SK-N-SH (cell line): ENCODE measurements at regions not wholly inside any gene's neighbourhood (a gene's known extent, or its start where the extent isn't known, plus 50 kb on each side); places are given as distances from the start of the nearest gene placed in this dataset.

Source experiments
- CTCF ChIA-PET: fragments of 300-600, 350-600 bp; formaldehyde crosslinking; extraction: SDS; loops from one replicate; lab custom pipeline; 2021; lab: Yijun Ruan, JAX
- POLR2A ChIA-PET: fragments of 350-600 bp; sonication (Branson Sonifier 250); formaldehyde crosslinking; extraction: SDS; loops from one replicate; lab custom pipeline; 2020; ENCODE audit warnings: antibody characterized with exemption, inconsistent platforms; lab: Yijun Ruan, JAX
- DNase-seq: peaks from one replicate; pipeline ENCODE4 v3.0.0; 2012
- H2AFZ ChIP-seq: fragments of 200-600 bp; sonication (generic); 2 replicates; pipeline ENCODE4 v1.8.1; 2016; ENCODE audit warnings: antibody characterized with exemption, mild to moderate bottlenecking, low read depth
- H3F3A ChIP-seq: fragments of 200-600 bp; sonication (generic); replicated peaks from 2 replicates; pipeline ENCODE3; 2016; ENCODE audit warnings: antibody characterized with exemption, mild to moderate bottlenecking; ENCODE audit not compliant: insufficient read depth
- H3K27ac ChIP-seq, 2 experiments: fragments of 200-500 bp in 1 of 2; fragments of 200-600 bp in 1 of 2; sonication (Bioruptor generic) in 1 of 2; sonication (generic), shearing (Covaris generic) in 1 of 2; 2 replicates each; pipeline versions ENCODE4 v1.5.1 to v1.6.1; 2014 to 2016; ENCODE audit warnings: low read depth in 2 of 2, inconsistent platforms in 1 of 2, low read length in 1 of 2, mild to moderate bottlenecking in 1 of 2, mixed read lengths in 1 of 2
- H3K27me3 ChIP-seq: fragments of 200-600 bp; sonication (generic), shearing (Covaris generic); 2 replicates; pipeline ENCODE4 v1.6.1; 2016; ENCODE audit warnings: mixed run types; ENCODE audit not compliant: insufficient read depth
- H3K36me3 ChIP-seq, 2 experiments: fragments of 200-500 bp in 1 of 2; fragments of 200-600 bp in 1 of 2; sonication (Bioruptor generic) in 1 of 2; sonication (generic) in 1 of 2; replicated peaks in 1 of 2; 2 replicates each; pipeline versions ENCODE3 to v1.5.1; 2014 to 2016; ENCODE audit warnings: low read length in 1 of 2, mild to moderate bottlenecking in 1 of 2; ENCODE audit not compliant: insufficient read depth in 2 of 2, control insufficient read depth in 1 of 2
- H3K4me1 ChIP-seq, 2 experiments: fragments of 200-500 bp in 1 of 2; fragments of 200-600 bp in 1 of 2; sonication (Bioruptor generic) in 1 of 2; sonication (generic), shearing (Covaris generic) in 1 of 2; 2 replicates each; pipeline versions ENCODE4 v1.5.1 to v1.6.1; 2014 to 2016; ENCODE audit warnings: low read depth in 1 of 2, low read length in 1 of 2, mixed run types in 1 of 2; ENCODE audit not compliant: insufficient read depth in 2 of 2, control insufficient read depth in 1 of 2
- H3K4me2 ChIP-seq: fragments of 200-600 bp; sonication (generic), shearing (Covaris generic); 2 replicates; pipeline ENCODE4 v1.6.1; 2017; ENCODE audit warnings: mixed run types
- H3K4me3 ChIP-seq, 2 experiments: fragments of 200-500 bp in 1 of 2; fragments of 200-600 bp in 1 of 2; sonication (Bioruptor generic) in 1 of 2; sonication (generic), shearing (Covaris generic) in 1 of 2; 2 replicates each; pipeline versions ENCODE4 v1.5.1 to v1.8.1; 2014 to 2016; ENCODE audit warnings: low read depth in 2 of 2, inconsistent platforms in 1 of 2, low read length in 1 of 2, mild to moderate bottlenecking in 1 of 2, mixed read lengths in 1 of 2, moderate library complexity in 1 of 2
- H3K79me2 ChIP-seq: fragments of 200-600 bp; sonication (generic); 2 replicates; pipeline ENCODE4 v1.8.1; 2017; ENCODE audit warnings: mild to moderate bottlenecking; ENCODE audit not compliant: insufficient read depth
- H3K9ac ChIP-seq: fragments of 200-600 bp; sonication (generic); 2 replicates; pipeline ENCODE4 v1.6.1; 2017; ENCODE audit warnings: mixed run types
- H3K9me2 ChIP-seq: fragments of 200-600 bp; sonication (generic); 2 replicates; pipeline ENCODE4 v1.6.1; 2017; ENCODE audit warnings: mixed run types
- H3K9me3 ChIP-seq: fragments of 200-600 bp; sonication (generic); 2 replicates; pipeline ENCODE4 v1.6.1; 2017; ENCODE audit warnings: mixed run types, mild to moderate bottlenecking, moderate library complexity
- H4K20me1 ChIP-seq: fragments of 200-600 bp; sonication (generic); 2 replicates; pipeline ENCODE4 v1.6.1; 2017; ENCODE audit warnings: mild to moderate bottlenecking, mixed run types; ENCODE audit not compliant: insufficient read depth
- ELF1 ChIP-seq: IDR thresholded peaks from 2 replicates; pipeline ENCODE4 v1.4.0; 2012
- FOXJ3 ChIP-seq: sonication (generic); formaldehyde crosslinking; IDR thresholded peaks from 2 replicates; pipeline ENCODE4 v1.5.1; 2020; ENCODE audit warnings: mild to moderate bottlenecking, missing genetic modification reagents
- FOXM1 ChIP-seq: IDR thresholded peaks from 2 replicates; pipeline ENCODE4 v1.4.0; 2012; ENCODE audit warnings: low read depth, mild to moderate bottlenecking
- GATA2 ChIP-seq: sonication (generic); formaldehyde crosslinking; IDR thresholded peaks from 2 replicates; pipeline ENCODE4 v1.5.0; 2020; ENCODE audit warnings: mild to moderate bottlenecking, missing genetic modification reagents
- MAX ChIP-seq: IDR thresholded peaks from 2 replicates; pipeline ENCODE4 v1.4.0; 2012; ENCODE audit warnings: low read depth
- MEF2A ChIP-seq: IDR thresholded peaks from 2 replicates; pipeline ENCODE4 v1.4.0; 2012; ENCODE audit warnings: low read depth, borderline replicate concordance
- MXI1 ChIP-seq: IDR thresholded peaks from 2 replicates; pipeline ENCODE4 v1.6.1; 2012; ENCODE audit warnings: mild to moderate bottlenecking, low read depth, low read length, improper control_type of control experiment
- NRF1 ChIP-seq: IDR thresholded peaks from 2 replicates; pipeline ENCODE4 v1.6.1; 2012; ENCODE audit warnings: low read depth, mild to moderate bottlenecking, low read length
- RAD21 ChIP-seq: IDR thresholded peaks from 2 replicates; pipeline ENCODE4 v1.6.1; 2012; ENCODE audit warnings: mild to moderate bottlenecking, low read length
- RCOR1 ChIP-seq: fragments of 150-350 bp; IDR thresholded peaks from 2 replicates; pipeline ENCODE4 v1.6.1; 2017; ENCODE audit warnings: antibody characterized with exemption, low read length
- RFX5 ChIP-seq: IDR thresholded peaks from 2 replicates; pipeline ENCODE4 v1.6.1; 2012; ENCODE audit warnings: mild to moderate bottlenecking, improper control_type of control experiment, low read length
- TAF1 ChIP-seq: IDR thresholded peaks from 2 replicates; pipeline ENCODE4 v1.6.1; 2012; ENCODE audit warnings: low read depth, mild to moderate bottlenecking, low read length, moderate library complexity, borderline replicate concordance
- TEAD4 ChIP-seq: IDR thresholded peaks from 2 replicates; pipeline ENCODE4 v1.4.0; 2012; ENCODE audit warnings: mild to moderate bottlenecking, borderline replicate concordance; ENCODE audit not compliant: insufficient read depth
- USF1 ChIP-seq: IDR thresholded peaks from 2 replicates; pipeline ENCODE4 v1.4.0; 2012; ENCODE audit warnings: low read depth, borderline replicate concordance
- USF2 ChIP-seq: fragments of 150-350 bp; IDR thresholded peaks from 2 replicates; pipeline ENCODE4 v1.6.1; 2017; ENCODE audit warnings: antibody characterized with exemption, low read length, low read depth, borderline replicate concordance
- YY1 ChIP-seq: IDR thresholded peaks from 2 replicates; pipeline ENCODE4 v1.4.0; 2012; ENCODE audit warnings: low read depth, mild to moderate bottlenecking
- WGBS: methylation state at CpG from one replicate; pipeline ENCODE4 v1.1.6; 2017; ENCODE audit warnings: low lambda C conversion rate; 5-methylcytosine and 5-hydroxymethylcytosine counted together
- TF ChIP-seq, protein P1 (sequence below): fragments of 200-600 bp; sonication (generic); IDR thresholded peaks from 2 replicates; pipeline ENCODE4 v1.6.1; 2017; ENCODE audit warnings: antibody characterized with exemption, mild to moderate bottlenecking, moderate library complexity

DNA sequence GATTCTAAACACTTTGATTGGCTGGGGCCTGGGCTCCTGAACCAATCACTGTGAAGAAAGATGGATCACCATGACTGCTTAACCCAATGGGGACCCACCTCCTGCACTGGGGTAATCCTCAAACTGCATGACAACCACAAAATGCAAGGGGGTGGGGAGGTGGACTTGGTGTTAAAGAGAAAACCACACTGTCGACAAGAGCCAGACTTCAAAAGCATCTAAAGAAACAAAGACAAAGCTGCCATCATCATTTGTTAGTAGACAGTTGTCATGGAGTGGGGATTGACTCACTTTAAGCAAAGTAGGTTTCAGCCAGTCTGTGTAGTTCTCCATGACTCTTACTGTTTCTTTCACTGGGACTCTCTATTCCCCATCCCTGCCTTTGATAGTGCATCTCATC lies 433.8 kb downstream of the PLPP3 start:
- ChIA-PET POLR2A (no interaction called here), CTCF (no interaction called here)
- no peak overlapping the region for H3K27ac ChIP-seq
- H3K9me2 ChIP-seq, result no peaks in the 10 kb centered on the region
- no peak overlapping the region for H3K4me3 ChIP-seq
- TF ChIP-seq USF2, result no peak
- TF ChIP-seq FOXM1, result no peak
- no peak for TF ChIP-seq TAF1
- no peak for TF ChIP-seq RFX5
- no peak for TF ChIP-seq MEF2A
- TF ChIP-seq TEAD4, result no peak
- no peak for TF ChIP-seq USF1
- H3K9me3 ChIP-seq, result no peaks in the 10 kb centered on the region
- H3F3A ChIP-seq, result no peaks in the 10 kb centered on the region
- 75% methylated on average over 1 of the region's 1 CpG for WGBS
- H3K79me2 ChIP-seq, result no peaks in the 10 kb centered on the region
- H3K27me3 ChIP-seq, result no peaks in the 10 kb centered on the region
- DNase-seq, result no peak
- no peaks in the 10 kb centered on the region for H4K20me1 ChIP-seq
- no peak overlapping the region for H3K9ac ChIP-seq
- H3K4me2 ChIP-seq, result no peak overlapping the region
- H3K4me1 ChIP-seq, result peaks cover 0 to 7% of the 10 kb centered on the region in 2 experiments; a peak in 1 of 4 replicates
- H2AFZ ChIP-seq, result no peak overlapping the region
- H3K36me3 ChIP-seq, result no peaks in the 10 kb centered on the region

DNA sequence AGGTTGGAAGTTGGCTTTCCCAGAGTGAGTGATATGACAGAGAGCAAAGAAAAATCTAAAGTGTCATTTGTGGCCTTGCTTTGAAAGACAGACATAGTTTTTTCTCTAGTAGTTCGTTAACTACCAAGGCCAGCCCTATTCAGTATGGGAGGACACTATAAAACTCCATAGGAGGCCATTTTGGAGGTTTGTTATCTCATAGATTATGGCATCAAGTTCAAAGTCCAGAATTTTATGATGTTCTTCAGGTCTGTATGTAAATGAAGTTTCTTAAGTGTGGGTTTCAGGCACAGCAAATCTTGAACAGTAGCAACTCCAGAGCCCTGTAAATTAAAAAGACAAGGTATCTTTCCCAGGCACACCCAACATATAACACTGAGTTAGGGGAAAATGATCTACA lies 437.1 kb downstream of the PLPP3 start:
- WGBS, result 42% methylated on average over 1 of the region's 1 CpG

More for the DNA sequence above, 437.1 kb downstream of the PLPP3 start:
- POLR2A ChIA-PET, result no interaction called here
- CTCF ChIA-PET, result interaction anchor here (1.5 kb wide), 1 partner anchor 8 kb away, joined by 3 read pairs; no protein-coding TSS in a partner anchor
- H3K4me1 ChIP-seq, result peaks cover 2 to 16% of the 10 kb centered on the region in 2 experiments; a peak in 2 of 4 replicates
- no peaks in the 10 kb centered on the region for H3K9me2 ChIP-seq
- H3F3A ChIP-seq, result peaks cover 12% of the 10 kb centered on the region
- no peak overlapping the region for H3K27ac ChIP-seq
- H3K9me3 ChIP-seq, result no peaks in the 10 kb centered on the region
- no peak overlapping the region for H3K9ac ChIP-seq
- no peak overlapping the region for H3K4me3 ChIP-seq
- no peaks in the 10 kb centered on the region for H3K79me2 ChIP-seq
- H3K36me3 ChIP-seq, result no peaks in the 10 kb centered on the region
- H3K4me2 ChIP-seq, result no peak overlapping the region
- no peaks in the 10 kb centered on the region for H4K20me1 ChIP-seq
- no peak overlapping the region for H2AFZ ChIP-seq
- DNase-seq, result no peak
- TF ChIP-seq, protein P1, sequence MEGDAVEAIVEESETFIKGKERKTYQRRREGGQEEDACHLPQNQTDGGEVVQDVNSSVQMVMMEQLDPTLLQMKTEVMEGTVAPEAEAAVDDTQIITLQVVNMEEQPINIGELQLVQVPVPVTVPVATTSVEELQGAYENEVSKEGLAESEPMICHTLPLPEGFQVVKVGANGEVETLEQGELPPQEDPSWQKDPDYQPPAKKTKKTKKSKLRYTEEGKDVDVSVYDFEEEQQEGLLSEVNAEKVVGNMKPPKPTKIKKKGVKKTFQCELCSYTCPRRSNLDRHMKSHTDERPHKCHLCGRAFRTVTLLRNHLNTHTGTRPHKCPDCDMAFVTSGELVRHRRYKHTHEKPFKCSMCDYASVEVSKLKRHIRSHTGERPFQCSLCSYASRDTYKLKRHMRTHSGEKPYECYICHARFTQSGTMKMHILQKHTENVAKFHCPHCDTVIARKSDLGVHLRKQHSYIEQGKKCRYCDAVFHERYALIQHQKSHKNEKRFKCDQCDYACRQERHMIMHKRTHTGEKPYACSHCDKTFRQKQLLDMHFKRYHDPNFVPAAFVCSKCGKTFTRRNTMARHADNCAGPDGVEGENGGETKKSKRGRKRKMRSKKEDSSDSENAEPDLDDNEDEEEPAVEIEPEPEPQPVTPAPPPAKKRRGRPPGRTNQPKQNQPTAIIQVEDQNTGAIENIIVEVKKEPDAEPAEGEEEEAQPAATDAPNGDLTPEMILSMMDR, result no peak
- TF ChIP-seq FOXJ3 (CRISPR knock-in tag) (no peak), MXI1 (no peak), YY1 (no peak), GATA2 (CRISPR knock-in tag) (no peak), ELF1 (no peak), RAD21 (no peak), TAF1 (no peak), MAX (no peak), RCOR1 (no peak), NRF1 (no peak), RFX5 (no peak), FOXM1 (no peak)
- H3K27me3 ChIP-seq, result no peaks in the 10 kb centered on the region
